ENCODE measurements at regions not wholly inside any gene's neighbourhood (a gene's known extent, or its start where the extent isn't known, plus 50 kb on each side); places are given as distances from the start of the nearest gene placed in this dataset.
"Not testable (repeated sequence)": the region's sequence is repeated elsewhere in the genome, so short reads cannot be mapped to it uniquely, and the experiment has no call there.

DNA sequence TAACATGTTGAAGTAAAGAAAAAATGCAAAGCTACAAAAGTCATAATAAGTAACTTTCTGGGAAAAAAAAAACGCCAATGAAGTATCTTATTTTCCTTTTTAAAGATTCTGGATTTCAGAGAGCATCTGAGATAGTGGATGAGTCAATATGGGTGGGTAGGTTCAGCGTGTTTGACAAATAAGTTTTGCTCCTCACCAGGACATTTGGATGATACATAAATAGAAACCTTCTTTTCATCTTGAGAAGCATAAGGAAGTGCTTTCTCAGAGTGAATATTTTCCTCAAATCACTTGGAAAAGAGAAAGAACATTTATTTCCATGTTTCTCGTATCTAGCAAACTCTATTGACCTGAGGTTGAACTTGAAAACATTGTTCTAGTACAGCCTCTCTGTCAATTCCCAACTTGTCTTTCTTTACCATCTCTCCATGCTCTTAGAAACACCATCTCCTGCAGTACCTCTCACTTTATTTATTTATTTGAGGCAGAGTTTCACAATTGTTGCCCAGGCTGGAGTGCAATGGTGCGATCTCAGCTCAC lies 463.2 kb downstream of the KLF5 start:
- Histone ChIP-seq H3K4me1 (ENCODE audit: control insufficient read depth, insufficient read depth, low read length) (no peaks in the 10 kb centered on the region), H3K9me3 (ENCODE audit: control insufficient read depth, low read length) (no peaks in the 10 kb centered on the region), H3K9ac (ENCODE audit: low read length) (no peak overlapping the region), H3K27me3 (ENCODE audit: control insufficient read depth, insufficient read depth, low read length) (no peaks in the 10 kb centered on the region), H3K36me3 (ENCODE audit: control insufficient read depth, insufficient read depth, low read length) (no peaks in the 10 kb centered on the region), H3K4me3 (ENCODE audit: low read length) (no peak overlapping the region)

DNA sequence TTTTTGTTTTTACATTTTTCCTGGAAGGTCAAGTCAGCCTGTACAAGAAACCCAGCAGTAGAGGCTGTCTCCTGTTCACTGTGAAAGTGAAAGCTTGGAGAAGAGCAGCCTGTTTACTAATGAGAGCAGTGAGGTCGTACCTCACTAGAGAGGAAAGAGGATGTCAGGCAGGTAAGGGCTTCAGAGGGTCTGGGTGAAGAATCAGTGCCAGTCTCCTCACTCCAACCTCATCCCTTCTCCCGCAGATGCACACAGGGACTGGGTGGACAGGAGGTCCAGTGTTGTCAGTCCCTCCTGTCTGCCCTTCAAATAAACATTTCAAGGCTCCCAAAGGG lies 462.5 kb downstream of the KLF5 start:
- Histone ChIP-seq H3K9me3 (ENCODE audit: control insufficient read depth, low read length) (no peaks in the 10 kb centered on the region), H3K9ac (ENCODE audit: low read length) (peak overlapping the region; percentile 29), H3K4me1 (ENCODE audit: control insufficient read depth, insufficient read depth, low read length) (no peaks in the 10 kb centered on the region), H3K36me3 (ENCODE audit: control insufficient read depth, insufficient read depth, low read length) (no peaks in the 10 kb centered on the region), H3K4me3 (ENCODE audit: low read length) (no peak overlapping the region), H3K27me3 (ENCODE audit: control insufficient read depth, insufficient read depth, low read length) (no peaks in the 10 kb centered on the region)

DNA sequence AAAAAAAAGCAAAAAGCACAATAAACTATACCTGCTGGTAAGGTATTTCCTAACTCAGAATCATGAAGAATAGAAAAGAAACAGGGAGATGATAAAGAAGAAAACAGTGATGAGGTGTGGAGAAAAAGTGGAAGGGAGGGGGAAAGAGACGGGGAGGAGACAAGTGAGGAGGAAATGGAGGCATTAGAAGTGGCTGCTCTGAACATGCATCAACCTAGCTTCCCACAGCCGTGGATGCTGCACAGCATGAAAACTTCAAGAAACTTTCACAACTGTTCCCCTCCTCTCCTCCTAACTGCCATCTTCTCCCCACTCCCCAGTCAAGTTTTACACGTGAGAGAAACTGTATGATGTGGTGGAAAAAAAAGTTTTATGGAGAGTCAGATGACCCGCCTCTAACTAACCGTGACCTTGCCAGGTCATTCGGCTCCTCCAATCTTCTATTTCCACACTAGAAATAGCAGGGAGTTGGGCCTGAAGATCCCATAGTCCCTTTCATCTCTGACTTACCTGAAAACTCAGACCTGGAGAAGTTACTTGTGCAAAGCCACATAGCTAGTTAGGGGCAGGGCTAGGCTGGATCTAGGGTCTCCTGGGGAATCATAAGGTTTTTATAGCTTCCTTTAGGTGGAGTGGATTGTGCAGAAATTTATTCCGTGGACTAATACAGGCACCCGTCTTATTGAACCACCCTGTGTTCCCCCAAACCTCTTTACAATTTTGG lies 461.9 kb downstream of the KLF5 start:
- Histone ChIP-seq H3K9me3 (ENCODE audit: control insufficient read depth, low read length) (no peaks in the 10 kb centered on the region), H3K9ac (ENCODE audit: low read length) (peak overlapping the region; percentile 29), H3K36me3 (ENCODE audit: control insufficient read depth, insufficient read depth, low read length) (no peaks in the 10 kb centered on the region), H3K27me3 (ENCODE audit: control insufficient read depth, insufficient read depth, low read length) (no peaks in the 10 kb centered on the region), H3K4me1 (ENCODE audit: control insufficient read depth, insufficient read depth, low read length) (no peaks in the 10 kb centered on the region), H3K4me3 (ENCODE audit: low read length) (no peak overlapping the region)

DNA sequence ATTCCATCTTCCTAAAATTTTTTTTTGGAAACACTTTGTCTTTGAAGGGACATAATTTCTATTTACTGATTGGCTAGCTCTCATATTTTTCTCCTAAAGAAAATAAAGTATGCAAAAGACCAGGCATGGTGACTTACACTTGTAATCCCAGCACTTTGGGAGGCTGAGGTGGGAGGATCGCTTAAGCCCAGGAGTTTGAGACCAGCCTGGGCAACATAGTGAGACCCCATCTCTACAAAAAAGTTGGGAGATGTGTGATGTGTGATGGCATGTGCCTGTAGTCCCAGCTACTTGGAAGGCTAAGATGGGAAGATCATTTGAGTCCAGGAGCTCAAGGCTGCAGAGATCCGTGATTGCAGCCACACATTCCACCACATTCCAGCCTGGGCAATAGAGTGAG lies 461.3 kb downstream of the KLF5 start:
- H3K9ac ChIP-seq (ENCODE audit: low read length); H3K4me3 ChIP-seq (ENCODE audit: low read length); H3K27me3 ChIP-seq (ENCODE audit: control insufficient read depth, insufficient read depth, low read length); H3K4me1 ChIP-seq (ENCODE audit: control insufficient read depth, insufficient read depth, low read length); H3K36me3 ChIP-seq (ENCODE audit: control insufficient read depth, insufficient read depth, low read length); H3K9me3 ChIP-seq (ENCODE audit: control insufficient read depth, low read length): not testable (repeated sequence)

DNA sequence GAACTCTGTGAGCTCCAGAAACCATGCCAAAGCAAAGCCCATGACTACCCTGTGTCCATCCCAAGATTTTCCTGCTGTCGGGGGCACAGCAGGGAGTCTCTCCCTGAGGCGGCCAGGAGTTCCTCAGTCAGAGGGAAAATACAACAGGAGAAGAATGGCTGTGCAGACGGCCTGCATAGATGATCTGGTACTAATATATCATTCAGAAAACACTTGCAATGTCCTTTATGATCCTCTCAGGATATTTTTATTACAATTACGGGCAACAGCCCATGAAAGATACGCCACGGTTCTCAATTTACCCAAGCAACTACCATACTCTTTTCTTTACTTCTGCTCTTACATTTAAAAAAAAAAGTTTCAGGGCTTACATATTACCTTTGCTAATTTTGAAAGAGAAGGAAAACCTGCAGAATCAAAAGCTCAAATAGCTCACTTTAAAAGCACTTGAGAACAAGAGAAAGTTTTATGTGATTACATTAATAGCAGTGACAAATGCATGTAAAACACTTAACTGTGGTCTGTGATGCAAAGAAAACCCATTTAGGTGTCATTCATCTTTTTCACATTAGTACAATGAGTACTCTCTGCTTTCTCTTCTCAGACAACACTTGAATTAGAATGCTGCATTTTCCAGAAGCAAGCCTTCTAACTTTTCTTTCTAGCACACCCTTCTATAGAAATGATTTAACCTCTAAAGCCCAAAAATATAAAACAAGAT lies 460.8 kb downstream of the KLF5 start:
- no peaks in the 10 kb centered on the region for H3K36me3 ChIP-seq (ENCODE audit: control insufficient read depth, insufficient read depth, low read length)
- no peaks in the 10 kb centered on the region for H3K27me3 ChIP-seq (ENCODE audit: control insufficient read depth, insufficient read depth, low read length)
- no peaks in the 10 kb centered on the region for H3K9me3 ChIP-seq (ENCODE audit: control insufficient read depth, low read length)
- no peak overlapping the region for H3K9ac ChIP-seq (ENCODE audit: low read length)
- no peak overlapping the region for H3K4me3 ChIP-seq (ENCODE audit: low read length)
- H3K4me1 ChIP-seq (ENCODE audit: control insufficient read depth, insufficient read depth, low read length), result no peaks in the 10 kb centered on the region

DNA sequence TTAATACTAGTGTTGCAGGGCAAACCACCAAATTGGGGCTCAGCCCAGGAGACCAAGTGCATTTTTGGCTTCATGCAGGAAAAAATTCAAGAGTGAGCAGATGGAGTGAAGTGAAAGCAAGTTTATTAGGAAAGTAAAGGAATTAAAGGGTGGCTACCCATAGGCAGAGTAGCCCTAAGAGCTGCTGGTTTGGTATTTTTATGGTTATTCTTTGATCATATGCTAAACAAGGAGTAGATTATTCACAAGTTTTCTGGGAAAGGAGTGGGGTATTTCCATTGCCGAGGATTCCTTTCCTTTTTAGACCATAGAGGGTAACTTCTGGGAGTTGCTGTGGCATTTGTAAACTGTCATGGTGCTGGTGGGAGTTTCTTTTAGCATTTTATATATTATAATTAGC lies 459.0 kb downstream of the KLF5 start:
- no peak overlapping the region for H3K4me3 ChIP-seq (ENCODE audit: low read length)
- H3K36me3 ChIP-seq (ENCODE audit: control insufficient read depth, insufficient read depth, low read length), result no peaks in the 10 kb centered on the region

DNA sequence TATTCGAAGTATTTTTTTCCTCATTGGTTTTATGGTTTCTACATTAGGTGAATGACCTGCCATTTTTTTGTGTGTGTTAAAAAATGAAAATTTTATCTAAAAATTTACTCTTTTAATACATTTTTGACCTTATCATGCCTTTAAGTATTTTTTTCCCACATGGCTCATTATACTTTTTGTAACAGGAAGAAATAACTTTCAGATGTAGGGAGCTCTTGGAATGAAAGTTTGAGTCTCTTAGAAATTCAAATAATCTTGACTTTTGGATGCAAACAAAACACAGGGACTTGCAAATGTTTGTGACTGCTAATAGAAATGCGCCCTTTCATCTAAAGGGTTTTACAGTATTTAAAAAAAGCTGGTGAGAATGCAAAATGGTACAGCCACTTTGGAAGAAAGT lies 457.9 kb downstream of the KLF5 start:
- no peaks in the 10 kb centered on the region for H3K36me3 ChIP-seq (ENCODE audit: control insufficient read depth, insufficient read depth, low read length)
- no peaks in the 10 kb centered on the region for H3K27me3 ChIP-seq (ENCODE audit: control insufficient read depth, insufficient read depth, low read length)

More for the DNA sequence above, 459.0 kb downstream of the KLF5 start:
- no peaks in the 10 kb centered on the region for H3K27me3 ChIP-seq (ENCODE audit: control insufficient read depth, insufficient read depth, low read length)
- no peaks in the 10 kb centered on the region for H3K4me1 ChIP-seq (ENCODE audit: control insufficient read depth, insufficient read depth, low read length)
- H3K9me3 ChIP-seq (ENCODE audit: control insufficient read depth, low read length), result no peaks in the 10 kb centered on the region
- H3K9ac ChIP-seq (ENCODE audit: low read length), result no peak overlapping the region

DNA sequence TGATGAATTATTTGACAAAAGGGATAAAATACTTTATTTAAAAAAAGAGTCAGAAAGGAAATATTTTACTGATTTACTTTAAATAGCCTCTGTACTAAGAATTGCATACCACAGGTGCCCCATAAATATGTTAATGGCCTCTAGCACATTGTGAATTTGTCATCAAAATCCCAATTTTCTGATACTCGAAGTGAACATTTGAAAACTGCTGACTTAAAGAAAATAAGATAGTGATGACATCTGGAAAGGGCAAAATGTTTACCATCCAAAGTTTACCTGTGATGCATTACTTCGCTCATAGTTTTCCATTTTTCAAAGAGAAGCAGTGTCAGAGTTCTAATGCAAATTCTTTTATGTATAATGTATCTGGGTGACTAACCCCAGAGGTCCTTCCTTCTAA lies 455.4 kb downstream of the KLF5 start:
- H3K9ac ChIP-seq (ENCODE audit: low read length), result no peak overlapping the region
- H3K9me3 ChIP-seq (ENCODE audit: control insufficient read depth, low read length), result no peaks in the 10 kb centered on the region
- no peaks in the 10 kb centered on the region for H3K4me1 ChIP-seq (ENCODE audit: control insufficient read depth, insufficient read depth, low read length)
- no peak overlapping the region for H3K4me3 ChIP-seq (ENCODE audit: low read length)
- H3K27me3 ChIP-seq (ENCODE audit: control insufficient read depth, insufficient read depth, low read length), result no peaks in the 10 kb centered on the region
- H3K36me3 ChIP-seq (ENCODE audit: control insufficient read depth, insufficient read depth, low read length), result no peaks in the 10 kb centered on the region

More for the DNA sequence above, 457.9 kb downstream of the KLF5 start:
- no peaks in the 10 kb centered on the region for H3K4me1 ChIP-seq (ENCODE audit: control insufficient read depth, insufficient read depth, low read length)
- no peak overlapping the region for H3K9ac ChIP-seq (ENCODE audit: low read length)
- no peak overlapping the region for H3K4me3 ChIP-seq (ENCODE audit: low read length)
- no peaks in the 10 kb centered on the region for H3K9me3 ChIP-seq (ENCODE audit: control insufficient read depth, low read length)

DNA sequence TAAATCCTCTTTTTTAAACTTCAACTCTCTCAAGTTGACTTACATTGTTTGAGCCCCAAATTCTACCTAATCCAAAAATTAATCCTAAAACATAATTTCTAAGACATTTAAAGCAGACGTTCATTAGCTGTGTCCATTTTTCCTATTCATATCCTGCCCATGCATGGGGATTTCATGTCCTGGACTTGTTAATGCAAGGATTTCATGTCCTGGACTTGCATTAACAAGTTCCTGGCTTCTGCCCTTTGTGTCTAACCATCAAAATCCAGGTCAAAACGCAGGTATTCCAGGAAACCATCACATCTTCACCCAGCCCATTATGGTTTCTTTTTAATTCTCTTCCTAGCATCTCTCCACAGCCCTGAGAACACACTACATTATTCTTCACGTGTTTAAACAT lies 454.9 kb downstream of the KLF5 start:
- Histone ChIP-seq H3K4me3 (ENCODE audit: low read length) (no peak overlapping the region), H3K27me3 (ENCODE audit: control insufficient read depth, insufficient read depth, low read length) (no peaks in the 10 kb centered on the region), H3K9me3 (ENCODE audit: control insufficient read depth, low read length) (no peaks in the 10 kb centered on the region), H3K36me3 (ENCODE audit: control insufficient read depth, insufficient read depth, low read length) (no peaks in the 10 kb centered on the region), H3K9ac (ENCODE audit: low read length) (no peak overlapping the region), H3K4me1 (ENCODE audit: control insufficient read depth, insufficient read depth, low read length) (no peaks in the 10 kb centered on the region)

DNA sequence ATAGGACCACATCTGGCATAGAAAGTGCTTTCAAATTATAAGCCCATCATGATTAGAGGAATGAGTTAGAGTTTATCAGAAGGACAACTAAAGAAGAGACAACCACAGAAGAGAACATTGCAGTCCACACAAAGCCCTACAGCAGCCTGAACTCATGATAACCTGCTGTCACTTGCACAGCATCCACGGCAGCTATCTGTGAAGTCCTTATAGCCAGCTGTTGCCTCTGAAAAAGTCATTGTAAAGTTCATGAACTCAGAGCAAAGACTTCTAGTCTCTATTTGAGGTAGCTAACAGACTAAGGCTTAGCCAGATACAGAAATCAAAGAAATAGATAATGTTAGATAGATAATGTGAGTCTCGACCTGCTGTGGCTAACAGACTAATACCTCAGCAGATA lies 450.0 kb downstream of the KLF5 start:
- no peak overlapping the region for H3K4me3 ChIP-seq (ENCODE audit: low read length)
- no peak overlapping the region for H3K9ac ChIP-seq (ENCODE audit: low read length)
- H3K27me3 ChIP-seq (ENCODE audit: control insufficient read depth, insufficient read depth, low read length), result no peaks in the 10 kb centered on the region
- H3K4me1 ChIP-seq (ENCODE audit: control insufficient read depth, insufficient read depth, low read length), result no peaks in the 10 kb centered on the region
- H3K9me3 ChIP-seq (ENCODE audit: control insufficient read depth, low read length), result no peaks in the 10 kb centered on the region
- no peaks in the 10 kb centered on the region for H3K36me3 ChIP-seq (ENCODE audit: control insufficient read depth, insufficient read depth, low read length)

DNA sequence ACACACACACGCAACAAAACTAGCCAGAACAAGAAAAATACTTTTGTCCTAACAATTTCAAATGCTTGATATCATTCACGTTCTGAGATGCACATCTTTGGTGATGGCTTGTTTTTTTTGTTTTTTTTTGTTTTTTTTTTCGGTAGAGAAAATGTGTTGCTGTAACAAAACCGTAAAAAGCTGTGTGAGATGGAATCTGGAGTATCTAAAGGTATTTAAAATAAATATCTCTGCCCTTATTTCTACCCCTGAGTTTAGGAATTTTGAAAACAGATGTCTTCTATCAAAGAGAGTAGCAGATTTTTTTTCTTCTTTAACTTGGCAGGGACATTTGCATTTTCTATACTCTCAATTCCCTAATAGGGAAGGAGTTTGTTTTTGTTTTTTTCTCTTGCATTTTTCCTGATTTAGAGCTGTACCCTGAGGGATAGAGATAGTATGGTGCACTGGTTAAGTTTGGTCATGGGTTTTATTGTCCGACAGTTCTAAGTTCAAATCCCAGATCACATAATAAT lies 446.6 kb downstream of the KLF5 start:
- no peaks in the 10 kb centered on the region for H3K4me1 ChIP-seq (ENCODE audit: control insufficient read depth, insufficient read depth, low read length)

DNA sequence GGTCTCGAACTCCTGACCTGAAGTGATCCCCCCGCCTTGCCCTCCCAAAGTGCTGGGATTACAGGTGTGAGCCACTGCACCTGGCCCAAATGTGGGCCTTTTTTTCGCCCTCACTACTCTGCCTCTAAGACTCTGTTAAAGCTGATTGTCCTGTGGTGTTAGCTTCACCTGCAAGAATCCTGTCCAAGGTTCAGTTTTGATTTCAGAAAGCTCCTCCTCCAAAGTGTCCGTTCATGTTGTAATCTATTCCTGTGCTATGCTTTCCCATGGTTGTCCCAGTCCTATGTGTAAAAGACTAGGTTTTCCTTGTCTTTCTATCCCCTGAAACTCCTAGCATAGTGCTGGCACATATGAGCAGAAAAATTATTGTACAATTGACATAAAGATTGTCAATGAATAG lies 440.9 kb downstream of the KLF5 start:
- Histone ChIP-seq H3K9ac (ENCODE audit: low read length) (no peak overlapping the region), H3K9me3 (ENCODE audit: control insufficient read depth, low read length) (no peaks in the 10 kb centered on the region), H3K36me3 (ENCODE audit: control insufficient read depth, insufficient read depth, low read length) (no peaks in the 10 kb centered on the region), H3K4me1 (ENCODE audit: control insufficient read depth, insufficient read depth, low read length) (no peaks in the 10 kb centered on the region), H3K4me3 (ENCODE audit: low read length) (no peak overlapping the region), H3K27me3 (ENCODE audit: control insufficient read depth, insufficient read depth, low read length) (no peaks in the 10 kb centered on the region)

More for the DNA sequence above, 446.6 kb downstream of the KLF5 start:
- H3K4me3 ChIP-seq (ENCODE audit: low read length), result no peak overlapping the region
- H3K9ac ChIP-seq (ENCODE audit: low read length), result no peak overlapping the region
- no peaks in the 10 kb centered on the region for H3K27me3 ChIP-seq (ENCODE audit: control insufficient read depth, insufficient read depth, low read length)
- H3K36me3 ChIP-seq (ENCODE audit: control insufficient read depth, insufficient read depth, low read length), result no peaks in the 10 kb centered on the region
- H3K9me3 ChIP-seq (ENCODE audit: control insufficient read depth, low read length), result no peaks in the 10 kb centered on the region
